ENCODE measurements at regions not wholly inside any gene's neighbourhood (a gene's known extent, or its start where the extent isn't known, plus 50 kb on each side); places are given as distances from the start of the nearest gene placed in this dataset.

GRCh38 chr4:134740290-134740689 is 538.7 kb upstream of the PABPC4L start:
- H3K36me3 ChIP-seq = no peaks in the 10 kb centered on the region
- H3K4me1 ChIP-seq = no peaks in the 10 kb centered on the region
- no peaks in the 10 kb centered on the region for H3K27me3 ChIP-seq
- no peaks in the 10 kb centered on the region for H3K9me3 ChIP-seq
- H3K27ac ChIP-seq = no peak overlapping the region
- H3K4me3 ChIP-seq = no peak overlapping the region
- DNase-seq = no peak
- TF ChIP-seq POLR2AphosphoS5 (IDR thresholded peaks at IDR 0.05) (no peak), CTCF (IDR thresholded peaks at IDR 0.05) (no peak), POLR2A (IDR thresholded peaks at IDR 0.05) (no peak), EP300 (IDR thresholded peaks at IDR 0.05) (no peak)
- no peak for ATAC-seq (ENCODE audit: low FRiP score in 2 of 2)
- 81% methylated on average over 1 of the region's 1 CpG for WGBS, 2 donors

- no peaks in the 10 kb centered on the region for H3K9me3 ChIP-seq
- no peak for ATAC-seq (ENCODE audit: low FRiP score in 2 of 2)
- TF ChIP-seq POLR2A (IDR thresholded peaks at IDR 0.05) (no peak), CTCF (IDR thresholded peaks at IDR 0.05) (no peak), POLR2AphosphoS5 (IDR thresholded peaks at IDR 0.05) (no peak), EP300 (IDR thresholded peaks at IDR 0.05) (no peak)
Measured at GRCh38 chr4:134735901-134736300, 534.3 kb upstream of the PABPC4L start.

GRCh38 chr4:134727696-134728095 is 526.1 kb upstream of the PABPC4L start:
- H3K4me3 ChIP-seq = no peak overlapping the region
- TF ChIP-seq CTCF (IDR thresholded peaks at IDR 0.05) (no peak), EP300 (IDR thresholded peaks at IDR 0.05) (no peak), POLR2AphosphoS5 (IDR thresholded peaks at IDR 0.05) (no peak), POLR2A (IDR thresholded peaks at IDR 0.05) (no peak)
- ATAC-seq (ENCODE audit: low FRiP score in 2 of 2) (no peak), DNase-seq (no peak)
- no peak overlapping the region for H3K27ac ChIP-seq
- whole genome bisulfite sequencing, 2 donors = 80 to 82% methylated on average over 2 of the region's 2 CpGs
- no peaks in the 10 kb centered on the region for H3K27me3 ChIP-seq
- no peaks in the 10 kb centered on the region for H3K36me3 ChIP-seq
- H3K9me3 ChIP-seq = no peaks in the 10 kb centered on the region
- H3K4me1 ChIP-seq = no peaks in the 10 kb centered on the region

More at GRCh38 chr4:134735901-134736300, 534.3 kb upstream of the PABPC4L start:
- Histone ChIP-seq H3K36me3 (no peaks in the 10 kb centered on the region), H3K27me3 (no peaks in the 10 kb centered on the region), H3K4me1 (no peaks in the 10 kb centered on the region), H3K4me3 (no peak overlapping the region), H3K27ac (no peak overlapping the region)
- 81 to 83% methylated on average over 3 of the region's 3 CpGs for WGBS, 2 donors
- no peak for DNase-seq

GRCh38 chr4:134722306-134722705 is 520.7 kb upstream of the PABPC4L start:
- no peak for DNase-seq
- ATAC-seq (ENCODE audit: low FRiP score in 2 of 2) = no peak
- 78 to 84% methylated on average over 1 of the region's 1 CpG for WGBS, 2 donors
- Histone ChIP-seq H3K9me3 (no peaks in the 10 kb centered on the region), H3K27ac (no peak overlapping the region), H3K36me3 (no peaks in the 10 kb centered on the region), H3K27me3 (no peaks in the 10 kb centered on the region), H3K4me1 (no peaks in the 10 kb centered on the region), H3K4me3 (no peak overlapping the region)
- no peak for TF ChIP-seq EP300 (IDR thresholded peaks at IDR 0.05)
- no peak for TF ChIP-seq CTCF (IDR thresholded peaks at IDR 0.05)
- no peak for TF ChIP-seq POLR2AphosphoS5 (IDR thresholded peaks at IDR 0.05)
- TF ChIP-seq POLR2A (IDR thresholded peaks at IDR 0.05) = no peak

- H3K4me3 ChIP-seq = no peak overlapping the region
- no peak overlapping the region for H3K27ac ChIP-seq
- no peak for ATAC-seq (ENCODE audit: low FRiP score in 2 of 2)
- peaks cover 0 to 2% (median 0%) of the 10 kb centered on the region in 4 donors for H3K9me3 ChIP-seq
- 86 to 96% methylated on average over 1 of the region's 1 CpG for WGBS, 2 donors
- no peaks in the 10 kb centered on the region for H3K27me3 ChIP-seq
- H3K36me3 ChIP-seq = no peaks in the 10 kb centered on the region
- no peak for DNase-seq
- no peak for TF ChIP-seq CTCF (IDR thresholded peaks at IDR 0.05)
- TF ChIP-seq EP300 (IDR thresholded peaks at IDR 0.05) = no peak
- no peak for TF ChIP-seq POLR2AphosphoS5 (IDR thresholded peaks at IDR 0.05)
- no peaks in the 10 kb centered on the region for H3K4me1 ChIP-seq
Measured at GRCh38 chr4:134720030-134720429, 518.4 kb upstream of the PABPC4L start.

Measured in upper lobe of left lung (tissue), 6 donors.